ENCODE measurements at regions not wholly inside any gene's neighbourhood (a gene's known extent, or its start where the extent isn't known, plus 50 kb on each side); places are given as distances from the start of the nearest gene placed in this dataset.

- TF ChIP-seq JUNB (IDR thresholded peaks at IDR 0.05; ENCODE audit: unreplicated experiment): no peak
- no peak for TF ChIP-seq CTCF (conservative IDR thresholded peaks at IDR 0.05; ENCODE audit: low read depth in 2 of 2)
- TF ChIP-seq EZH2 (IDR thresholded peaks at IDR 0.05; ENCODE audit: low read depth, unreplicated experiment): no peak
- no peak for TF ChIP-seq CREB1 (CRISPR knock-in tag; IDR thresholded peaks at IDR 0.05; ENCODE audit: low read depth)
- TF ChIP-seq EZH2phosphoT487 (IDR thresholded peaks at IDR 0.05; ENCODE audit: unreplicated experiment): no peak
These were observed 2100.7 kb upstream of the PIK3C3 start for GRCh38 chr18:39854291-39854690.

Measured in GM23338 (cell line).